ENCODE measurements at regions not wholly inside any gene's neighbourhood (a gene's known extent, or its start where the extent isn't known, plus 50 kb on each side); places are given as distances from the start of the nearest gene placed in this dataset.

DNA sequence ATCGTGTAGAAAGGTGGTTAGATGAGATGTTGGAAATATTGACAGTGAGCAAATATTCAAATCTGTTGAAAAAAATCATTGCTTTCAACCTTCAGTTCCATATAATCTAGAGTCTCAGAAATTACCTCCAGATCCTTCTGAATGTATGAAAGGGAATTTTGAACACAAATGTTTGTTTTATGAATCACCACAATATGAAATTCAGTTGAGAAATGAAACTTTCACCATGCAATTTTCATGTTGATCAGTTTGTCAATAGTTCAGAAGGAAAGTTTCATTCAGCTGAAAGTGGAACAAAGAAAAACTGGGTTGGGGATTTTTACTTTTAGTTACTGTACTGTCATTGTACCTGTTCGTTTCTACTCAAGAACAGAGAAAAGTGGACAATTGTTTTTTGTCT, 953.6 kb downstream of the SLC6A15 start:
- TF ChIP-seq, protein P1, sequence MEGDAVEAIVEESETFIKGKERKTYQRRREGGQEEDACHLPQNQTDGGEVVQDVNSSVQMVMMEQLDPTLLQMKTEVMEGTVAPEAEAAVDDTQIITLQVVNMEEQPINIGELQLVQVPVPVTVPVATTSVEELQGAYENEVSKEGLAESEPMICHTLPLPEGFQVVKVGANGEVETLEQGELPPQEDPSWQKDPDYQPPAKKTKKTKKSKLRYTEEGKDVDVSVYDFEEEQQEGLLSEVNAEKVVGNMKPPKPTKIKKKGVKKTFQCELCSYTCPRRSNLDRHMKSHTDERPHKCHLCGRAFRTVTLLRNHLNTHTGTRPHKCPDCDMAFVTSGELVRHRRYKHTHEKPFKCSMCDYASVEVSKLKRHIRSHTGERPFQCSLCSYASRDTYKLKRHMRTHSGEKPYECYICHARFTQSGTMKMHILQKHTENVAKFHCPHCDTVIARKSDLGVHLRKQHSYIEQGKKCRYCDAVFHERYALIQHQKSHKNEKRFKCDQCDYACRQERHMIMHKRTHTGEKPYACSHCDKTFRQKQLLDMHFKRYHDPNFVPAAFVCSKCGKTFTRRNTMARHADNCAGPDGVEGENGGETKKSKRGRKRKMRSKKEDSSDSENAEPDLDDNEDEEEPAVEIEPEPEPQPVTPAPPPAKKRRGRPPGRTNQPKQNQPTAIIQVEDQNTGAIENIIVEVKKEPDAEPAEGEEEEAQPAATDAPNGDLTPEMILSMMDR (IDR thresholded peaks at IDR 0.05; ENCODE audit: low read depth, low read length): no peak
- no peak for TF ChIP-seq EZH2phosphoT487 (IDR thresholded peaks at IDR 0.05; ENCODE audit: low read depth)
